CD4-positive, alpha-beta T cell treated with Interleukin-6 at 100 ng/mL for 8 hours (primary cell): ENCODE measurements at regions not wholly inside any gene's neighbourhood (a gene's known extent, or its start where the extent isn't known, plus 50 kb on each side); places are given as distances from the start of the nearest gene placed in this dataset.
A peak's percentile ranks its signal among the peaks of the same experiment; 100 is the strongest.

Experiments
- DNase-seq: peaks from one replicate; pipeline ENCODE4 v3.0.0-alpha.2; 2020; ENCODE audit warnings: mixed read lengths, low spot score

- no peak for DNase-seq
Observed at GRCh38 chr15:31975830-31976229, 54.5 kb upstream of the CHRNA7 start.

GRCh38 chr15:31977138-31977537 is 53.2 kb upstream of the CHRNA7 start:
- DNase-seq = no peak

DNA sequence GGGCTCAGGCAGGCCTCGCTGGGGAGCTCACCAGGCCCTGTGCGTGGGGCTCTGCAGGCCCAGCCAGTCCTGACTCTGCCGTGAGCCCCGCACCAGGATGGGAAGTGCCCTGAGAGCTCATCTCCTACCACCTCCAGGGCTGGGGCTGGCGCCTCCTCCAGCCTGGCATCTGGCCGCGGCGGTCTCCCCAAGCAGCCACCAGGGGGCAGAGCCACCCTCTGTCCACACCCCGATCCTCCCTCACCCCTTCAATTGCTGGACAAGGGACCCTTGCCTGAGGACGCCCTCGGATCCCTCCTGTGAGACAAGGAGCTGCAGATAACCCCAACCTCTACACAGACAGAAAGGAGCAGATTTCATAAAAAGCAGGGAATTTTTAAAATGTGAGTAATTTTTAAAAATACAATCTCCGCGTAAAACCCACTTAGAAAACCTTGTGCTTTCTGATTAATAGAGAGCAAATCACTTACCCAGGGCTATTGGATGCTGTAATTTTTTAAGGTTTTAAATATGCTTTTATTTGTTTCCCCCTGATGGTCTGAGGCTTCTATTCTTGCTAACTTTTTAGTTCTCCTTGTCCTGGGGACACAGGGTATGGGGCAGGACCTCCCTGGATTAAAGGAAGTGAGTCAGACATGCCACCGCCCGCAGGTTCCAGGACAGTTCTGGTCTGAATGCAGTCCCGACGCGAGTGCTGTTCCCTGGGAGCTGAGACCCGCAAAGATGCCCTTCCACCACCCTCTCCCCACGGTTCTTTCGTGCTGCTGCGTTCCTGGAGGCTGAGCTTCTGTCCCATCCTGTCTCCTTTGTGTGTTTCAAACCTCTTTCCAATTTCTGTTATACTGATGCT is 52.3 kb upstream of the CHRNA7 start:
- DNase-seq = peak; percentile 30
